ENCODE measurements at regions not wholly inside any gene's neighbourhood (a gene's known extent, or its start where the extent isn't known, plus 50 kb on each side); places are given as distances from the start of the nearest gene placed in this dataset.

GRCh38 chr2:65846989-65847678, 414.7 kb upstream of the SPRED2 start:
- H3K23ac ChIP-seq (ENCODE audit: insufficient read length), result no peak overlapping the region
- H3K14ac ChIP-seq (ENCODE audit: insufficient read length), result no peak overlapping the region
- H2BK20ac ChIP-seq (ENCODE audit: low read length), result no peak overlapping the region
- H4K20me1 ChIP-seq (replicated peaks in 1 of 2; ENCODE audit: control insufficient read depth in 1 of 2, insufficient read depth in 2 of 2, low read length in 2 of 2), result no peaks in the 10 kb centered on the region
- no peak overlapping the region for H2AFZ ChIP-seq (ENCODE audit: low read length)
- H3K4me1 ChIP-seq (replicated peaks in 1 of 4; ENCODE audit: control insufficient read depth in 3 of 4, insufficient read depth in 4 of 4, low read length in 3 of 4), result no peaks in the 10 kb centered on the region
- H2BK12ac ChIP-seq (ENCODE audit: low read depth, low read length), result no peak overlapping the region
- no peak overlapping the region for H3K18ac ChIP-seq (ENCODE audit: extremely low read depth, low read length)
- TF ChIP-seq SIRT6 (IDR thresholded peaks at IDR 0.05; ENCODE audit: low read length), result no peak
- no peak for TF ChIP-seq CBX8 (IDR thresholded peaks at IDR 0.05; ENCODE audit: borderline replicate concordance, low read depth, low read length)
- TF ChIP-seq TAF1 (IDR thresholded peaks at IDR 0.05; ENCODE audit: low read depth, low read length), result no peak
- no peak for TF ChIP-seq ASH2L (IDR thresholded peaks at IDR 0.05; ENCODE audit: low read length)
- no peak for TF ChIP-seq RFX5 (IDR thresholded peaks at IDR 0.05; ENCODE audit: borderline replicate concordance, low read depth, low read length)
- TF ChIP-seq CTBP2 (IDR thresholded peaks at IDR 0.05; ENCODE audit: borderline replicate concordance, insufficient read depth, insufficient read length, low read length), result no peak
- TF ChIP-seq EP300 (IDR thresholded peaks at IDR 0.05; ENCODE audit: borderline replicate concordance in 1 of 2, low read depth in 2 of 2, low read length in 2 of 2), result no peak
- no peak for TF ChIP-seq POLR2A (IDR thresholded peaks at IDR 0.05; ENCODE audit: control extremely low read depth in 1 of 2, low read depth in 2 of 2, low read length in 2 of 2)
- no peak overlapping the region for H3K4me3 ChIP-seq (ENCODE audit: extremely low read depth in 1 of 4, insufficient read depth in 2 of 4, low read depth in 3 of 4, low read length in 4 of 4)
- H2BK120ac ChIP-seq (replicated peaks; ENCODE audit: low read depth, low read length), result no peak overlapping the region
- CTCF ChIA-PET (ENCODE audit: partially characterized antibody), result interaction anchor here (0.7 kb wide), 1 partner anchor 597 kb away, joined by 3 read pairs; no protein-coding TSS in a partner anchor
- H3K9ac ChIP-seq (replicated peaks in 1 of 4; ENCODE audit: extremely low read depth in 1 of 4, low read depth in 3 of 4, low read length in 3 of 4), result no peak overlapping the region
- H2BK5ac ChIP-seq (ENCODE audit: low read depth, low read length), result no peak overlapping the region
- POLR2A ChIA-PET (ENCODE audit: partially characterized antibody), result no interaction called here
- H4K8ac ChIP-seq (ENCODE audit: extremely low read depth, insufficient read depth, low read length), result no peak overlapping the region
- 86% methylated on average over 9 of the region's 9 CpGs; no CpG with 5 or more reads in 1 of the 2 experiments for WGBS, 2 experiments (ENCODE audit: extremely low coverage in 1 of 2, insufficient coverage in 1 of 2, insufficient read length in 1 of 2, insufficient replicate concordance in 2 of 2, low coverage in 1 of 2, low lambda C conversion rate in 2 of 2, missing lambda C conversion rate in 1 of 2)
- no peak overlapping the region for H3K56ac ChIP-seq (replicated peaks; ENCODE audit: insufficient read length, low read depth, low read length)
- 0 out of 4 replicates have a peak, but pooled peaks cover under 1 to 2% of the 10 kb centered on the region in 2 experiments for H3K9me3 ChIP-seq (ENCODE audit: insufficient read depth in 2 of 2, low read depth in 1 of 2, low read length in 1 of 2)
- H3K23me2 ChIP-seq (ENCODE audit: low read depth, low read length), result no peaks in the 10 kb centered on the region
- H3K4ac ChIP-seq (replicated peaks; ENCODE audit: insufficient read length, low read depth, low read length), result no peak overlapping the region
- no peak overlapping the region for H4K5ac ChIP-seq (ENCODE audit: insufficient read length, low read depth, low read length)
- H3K79me1 ChIP-seq (ENCODE audit: low read depth, low read length), result no peaks in the 10 kb centered on the region
- H3K79me2 ChIP-seq (ENCODE audit: control insufficient read depth in 1 of 2, insufficient read depth in 2 of 2, low read length in 2 of 2), result no peaks in the 10 kb centered on the region
- peaks cover 0 to 1% (median 0%) of the 10 kb centered on the region in 4 experiments; a peak in 1 of 7 replicates for H3K27me3 ChIP-seq (replicated peaks in 1 of 4; ENCODE audit: control insufficient read depth in 3 of 4, extremely low read depth in 1 of 4, insufficient read depth in 3 of 4, low read length in 3 of 4)
- H3K27ac ChIP-seq (ENCODE audit: low read depth, low read length), result no peak overlapping the region
- FAIRE-seq (no peak), DNase-seq (ENCODE audit: low read depth in 1 of 2, low spot score in 2 of 2) (no peak)
- H3K36me3 ChIP-seq (ENCODE audit: control insufficient read depth in 2 of 4, insufficient read depth in 4 of 4, low read length in 3 of 4), result no peaks in the 10 kb centered on the region
- H2AK5ac ChIP-seq (ENCODE audit: low read depth, low read length), result no peak overlapping the region
- H3K4me2 ChIP-seq (ENCODE audit: insufficient read depth in 1 of 2, low read depth in 2 of 2, low read length in 2 of 2), result no peak overlapping the region
- no peak overlapping the region for H4K91ac ChIP-seq (replicated peaks; ENCODE audit: insufficient read length, low read length)
- H2BK15ac ChIP-seq (ENCODE audit: low read length), result no peak overlapping the region
